GM19324 (cell line): ENCODE measurements at regions not wholly inside any gene's neighbourhood (a gene's known extent, or its start where the extent isn't known, plus 50 kb on each side); places are given as distances from the start of the nearest gene placed in this dataset.

Experiments
- ATAC-seq: cut with Tn5 transposase; IDR thresholded peaks from one replicate; pipeline ENCODE4 v1.9.1; 2021; ENCODE audit warnings: mild to moderate bottlenecking, moderate library complexity; ENCODE audit not compliant: unreplicated experiment, low FRiP score

DNA sequence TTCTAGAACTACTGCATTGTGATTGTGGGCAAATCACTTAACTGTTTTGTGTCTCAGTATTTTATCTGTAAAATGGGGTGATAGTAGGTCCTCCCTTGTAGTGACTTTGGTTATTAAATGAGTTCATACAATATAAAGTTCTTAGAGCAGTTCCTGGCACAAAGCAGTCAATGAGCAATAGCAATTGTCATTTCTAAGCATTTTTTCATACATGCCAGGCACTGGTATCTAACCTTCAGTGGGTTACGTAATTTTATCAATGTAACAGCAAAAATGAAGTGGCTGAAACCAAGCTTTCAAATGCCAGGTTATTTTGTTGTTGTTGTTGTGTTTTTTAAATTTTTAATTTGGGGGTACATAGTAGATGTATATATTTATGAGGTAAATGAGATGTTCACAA lies 401.9 kb downstream of the MEIS1 start:
- no peak for ATAC-seq

DNA sequence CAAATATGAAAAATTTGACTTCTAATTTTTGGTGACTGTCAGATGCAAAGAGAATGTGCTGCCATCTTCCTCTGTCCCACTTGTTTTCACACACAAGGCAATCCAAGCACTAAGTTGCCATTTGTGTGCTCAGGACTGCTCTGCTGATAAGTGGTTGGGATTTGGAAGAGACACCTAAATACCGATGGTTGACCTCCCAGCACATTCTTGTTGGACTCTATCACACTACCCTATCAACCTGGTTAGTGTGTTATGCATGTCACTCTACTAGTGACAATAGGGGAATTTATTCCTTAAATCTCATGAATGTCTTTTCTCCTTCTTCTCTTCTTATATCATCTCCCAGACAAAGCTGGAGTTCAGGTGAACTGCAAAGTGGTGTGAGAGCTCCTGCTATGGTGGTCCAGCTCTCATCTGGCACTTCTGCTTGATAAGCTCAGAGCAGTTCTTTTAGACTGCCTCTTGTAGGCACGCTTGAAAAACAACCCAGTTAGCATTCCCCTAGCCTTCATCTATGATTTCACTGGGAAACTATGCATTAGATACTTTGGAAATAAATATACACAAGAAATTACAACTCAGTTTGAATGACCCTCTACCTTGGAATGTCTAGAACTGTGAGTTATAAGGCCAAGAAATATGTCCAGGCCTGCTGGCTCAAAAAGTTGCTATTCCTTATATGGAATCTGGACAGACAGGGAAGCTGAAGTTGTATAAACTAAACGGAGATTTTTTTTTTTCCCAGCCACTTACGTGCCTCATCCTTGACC lies 404.8 kb downstream of the MEIS1 start:
- ATAC-seq: no peak

DNA sequence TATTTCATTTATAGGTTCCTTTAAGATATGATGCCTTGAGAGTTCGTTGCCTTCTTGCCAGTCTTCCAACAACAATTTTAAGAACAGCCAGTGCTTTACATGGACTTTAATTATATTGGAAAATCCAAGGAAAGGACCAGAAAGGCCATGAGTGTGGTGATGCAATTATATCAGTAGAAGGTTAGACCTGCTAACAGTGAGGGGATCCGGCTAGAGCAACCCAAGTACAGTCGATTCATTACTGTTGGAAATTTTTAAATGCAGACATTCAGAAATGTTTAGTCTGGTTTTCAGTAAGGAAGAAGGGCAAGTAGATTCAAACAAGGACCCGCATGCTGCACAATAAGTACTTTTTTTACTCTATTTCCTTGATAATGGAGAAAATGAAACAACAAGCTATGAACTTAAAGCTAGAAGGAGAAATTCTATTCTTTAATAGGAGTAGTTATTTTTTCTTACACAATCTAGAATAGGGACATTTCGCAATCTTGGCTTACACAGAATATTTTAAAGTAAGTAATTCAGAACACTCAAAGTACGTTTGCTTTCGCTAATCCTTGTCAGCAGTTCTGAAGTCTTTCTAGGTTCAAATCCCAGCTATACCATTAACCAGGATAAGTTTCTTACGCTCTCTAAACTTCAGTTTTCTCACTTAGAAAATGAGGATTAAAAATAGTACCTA lies 405.5 kb downstream of the MEIS1 start:
- ATAC-seq: no peak

DNA sequence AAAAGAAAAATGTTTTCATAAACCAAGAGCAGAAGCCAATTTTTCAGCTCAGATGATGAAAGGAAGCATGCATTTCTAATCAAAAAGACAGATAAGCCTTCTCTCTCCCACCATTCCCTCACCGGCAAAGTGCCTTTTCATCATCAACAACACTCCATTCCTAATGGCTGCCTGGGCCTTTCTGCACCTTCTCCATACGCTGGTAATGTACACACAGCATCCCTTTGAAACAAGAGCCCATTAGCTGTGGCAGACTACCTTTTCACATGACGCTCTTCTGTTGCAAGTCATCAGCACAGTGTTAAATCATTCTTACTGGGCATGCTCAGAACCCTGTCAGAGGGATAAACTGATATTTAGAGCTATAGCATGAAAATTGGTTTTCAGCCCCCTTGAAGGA lies 408.9 kb downstream of the MEIS1 start:
- no peak for ATAC-seq

GRCh38 chr2:66845307-66845706 lies 410.4 kb downstream of the MEIS1 start:
- no peak for ATAC-seq

- no peak for ATAC-seq
Observed at GRCh38 chr2:66846887-66847286, 412.0 kb downstream of the MEIS1 start.

GRCh38 chr2:66849153-66849755 lies 414.3 kb downstream of the MEIS1 start:
- ATAC-seq: no peak

GRCh38 chr2:66850376-66850775 lies 415.5 kb downstream of the MEIS1 start:
- no peak for ATAC-seq

- no peak for ATAC-seq
Observed at GRCh38 chr2:66851449-66851872, 416.5 kb downstream of the MEIS1 start.

DNA sequence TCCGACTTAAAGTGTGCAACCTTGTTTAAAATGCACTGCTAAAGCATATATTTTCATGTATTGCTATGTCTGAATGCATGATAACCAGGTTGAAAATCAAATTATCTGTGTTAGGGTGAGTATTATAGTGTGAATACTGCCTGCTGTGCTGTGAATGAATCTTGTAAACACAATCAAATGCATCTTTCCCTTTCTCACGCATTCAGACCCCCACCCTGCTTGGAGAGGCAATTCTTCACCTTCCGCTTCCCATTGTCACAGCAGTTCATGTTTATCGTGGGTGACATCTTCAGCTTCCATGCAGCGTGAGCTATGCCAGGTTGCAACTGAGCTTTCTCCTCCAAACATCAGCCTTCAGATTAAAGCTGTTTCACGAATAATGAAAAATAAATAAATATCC lies 418.0 kb downstream of the MEIS1 start:
- no peak for ATAC-seq

DNA sequence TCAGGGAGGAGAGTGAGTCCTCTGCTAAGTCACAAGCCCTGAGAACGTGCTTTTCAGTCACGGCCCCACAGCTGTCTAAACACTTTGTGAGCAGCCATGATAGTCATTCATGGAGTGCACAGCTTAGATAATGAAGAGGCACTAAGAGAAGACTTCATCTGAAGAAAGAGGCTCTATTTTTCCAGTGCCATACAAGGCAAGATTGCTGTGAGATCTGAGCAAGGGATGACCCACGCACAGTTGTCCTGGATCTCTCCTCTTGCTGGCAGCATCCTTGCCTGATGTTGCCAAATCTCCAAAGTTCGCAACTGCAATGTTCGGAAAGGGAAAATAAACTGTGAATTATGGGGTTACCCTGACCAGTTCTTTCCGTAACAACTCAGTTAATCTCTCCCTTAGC lies 418.7 kb downstream of the MEIS1 start:
- no peak for ATAC-seq

GRCh38 chr2:66854298-66854697 lies 419.4 kb downstream of the MEIS1 start:
- no peak for ATAC-seq

GRCh38 chr2:66862885-66863650 lies 428.1 kb downstream of the MEIS1 start:
- ATAC-seq: no peak

DNA sequence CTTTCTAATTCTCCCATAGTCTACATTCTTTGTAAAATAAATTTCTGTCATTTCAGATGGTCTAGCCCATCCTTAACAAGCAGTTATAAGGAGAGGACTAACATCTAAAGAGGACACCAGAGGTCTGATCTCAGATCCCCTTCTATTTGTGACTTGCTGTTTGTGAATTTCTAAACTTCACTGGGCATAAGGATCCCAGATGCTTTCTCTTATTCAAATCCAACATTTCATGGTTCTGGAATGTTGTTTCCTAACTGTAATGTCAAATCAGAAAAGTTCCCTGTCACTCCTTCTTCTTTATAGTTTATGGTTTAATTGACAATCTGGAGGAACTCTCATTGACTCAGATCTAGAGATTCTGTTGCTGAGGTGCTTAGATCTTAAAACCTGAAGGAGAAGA lies 430.2 kb downstream of the MEIS1 start:
- no peak for ATAC-seq

- no peak for ATAC-seq
Observed at GRCh38 chr2:66866331-66867062, 431.6 kb downstream of the MEIS1 start.

DNA sequence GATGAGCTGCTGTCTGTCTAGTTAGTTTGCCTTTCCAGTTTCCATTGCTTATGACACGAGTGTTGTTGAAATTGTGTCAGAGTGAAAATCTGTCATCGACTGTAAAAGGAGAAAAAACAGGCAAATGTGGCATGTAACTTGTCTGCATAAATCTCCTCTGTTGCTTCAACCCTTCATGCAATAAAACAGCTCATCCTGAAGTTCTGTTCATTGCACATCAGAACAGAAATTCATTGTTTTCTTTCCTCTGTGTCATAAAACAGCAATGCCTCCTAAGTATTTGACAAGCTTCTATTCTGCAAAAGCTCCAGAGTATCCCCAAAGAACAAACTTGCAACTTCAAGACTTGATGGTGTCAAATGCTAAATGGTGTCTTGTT lies 432.1 kb downstream of the MEIS1 start:
- ATAC-seq: no peak

GRCh38 chr2:66869076-66869475 lies 434.2 kb downstream of the MEIS1 start:
- ATAC-seq: no peak

GRCh38 chr2:66872081-66872985 lies 437.4 kb downstream of the MEIS1 start:
- ATAC-seq: no peak

- no peak for ATAC-seq
Observed at GRCh38 chr2:66872986-66873754, 438.2 kb downstream of the MEIS1 start.
